ENCODE measurements at regions not wholly inside any gene's neighbourhood (a gene's known extent, or its start where the extent isn't known, plus 50 kb on each side); places are given as distances from the start of the nearest gene placed in this dataset.
A peak's percentile ranks its signal among the peaks of the same experiment; 100 is the strongest.

- no peak overlapping the region for H3K4me3 ChIP-seq (ENCODE audit: low read depth, low read length)
- H3K27ac ChIP-seq, result no peak overlapping the region
- H3K27me3 ChIP-seq (ENCODE audit: control insufficient read depth, insufficient read depth, low read length), result no peaks in the 10 kb centered on the region
- H2AFZ ChIP-seq, result no peak overlapping the region
- H3K4me1 ChIP-seq, result no peaks in the 10 kb centered on the region
- TF ChIP-seq CTCF (IDR thresholded peaks at IDR 0.05), result no peak
- no peaks in the 10 kb centered on the region for H3K36me3 ChIP-seq (ENCODE audit: control insufficient read depth, insufficient read depth, low read length)
- no peak overlapping the region for H3K4me2 ChIP-seq (ENCODE audit: low read length)
- H3K9ac ChIP-seq, result no peak overlapping the region
- no peaks in the 10 kb centered on the region for H3K79me2 ChIP-seq
- no peaks in the 10 kb centered on the region for H3K9me3 ChIP-seq (ENCODE audit: control insufficient read depth, low read length)
Measured at GRCh38 chr11:69904161-69904973, 85.2 kb upstream of the FGF3 start.

- Histone ChIP-seq H3K4me3 (ENCODE audit: low read depth, low read length) (no peak overlapping the region), H3K36me3 (ENCODE audit: control insufficient read depth, insufficient read depth, low read length) (no peaks in the 10 kb centered on the region), H2AFZ (peak overlapping the region; percentile 46), H3K27me3 (ENCODE audit: control insufficient read depth, insufficient read depth, low read length) (no peaks in the 10 kb centered on the region), H3K79me2 (no peaks in the 10 kb centered on the region), H3K9me3 (ENCODE audit: control insufficient read depth, low read length) (no peaks in the 10 kb centered on the region), H3K4me2 (ENCODE audit: low read length) (no peak overlapping the region), H3K4me1 (no peaks in the 10 kb centered on the region), H3K9ac (no peak overlapping the region), H3K27ac (no peak overlapping the region)
- TF ChIP-seq CTCF (IDR thresholded peaks at IDR 0.05), result no peak
Measured at GRCh38 chr11:69904974-69905535, 85.8 kb upstream of the FGF3 start.

GRCh38 chr11:69905611-69906452 is 86.6 kb upstream of the FGF3 start:
- Histone ChIP-seq H3K4me1 (peaks cover 2% of the 10 kb centered on the region), H3K4me3 (ENCODE audit: low read depth, low read length) (no peak overlapping the region), H3K9me3 (ENCODE audit: control insufficient read depth, low read length) (no peaks in the 10 kb centered on the region), H3K36me3 (ENCODE audit: control insufficient read depth, insufficient read depth, low read length) (no peaks in the 10 kb centered on the region), H3K9ac (no peak overlapping the region), H2AFZ (no peak overlapping the region), H3K27ac (no peak overlapping the region), H3K4me2 (ENCODE audit: low read length) (no peak overlapping the region), H3K27me3 (ENCODE audit: control insufficient read depth, insufficient read depth, low read length) (no peaks in the 10 kb centered on the region), H3K79me2 (no peaks in the 10 kb centered on the region)
- TF ChIP-seq CTCF (IDR thresholded peaks at IDR 0.05), result no peak

- TF ChIP-seq CTCF (IDR thresholded peaks at IDR 0.05), result no peak
- no peak overlapping the region for H3K27ac ChIP-seq
- H3K27me3 ChIP-seq (ENCODE audit: control insufficient read depth, insufficient read depth, low read length), result no peaks in the 10 kb centered on the region
Measured at GRCh38 chr11:69906453-69906907, 87.3 kb upstream of the FGF3 start.

More at GRCh38 chr11:69906453-69906907, 87.3 kb upstream of the FGF3 start:
- Histone ChIP-seq H3K4me2 (ENCODE audit: low read length) (no peak overlapping the region), H2AFZ (no peak overlapping the region), H3K4me1 (peaks cover 4% of the 10 kb centered on the region), H3K36me3 (ENCODE audit: control insufficient read depth, insufficient read depth, low read length) (no peaks in the 10 kb centered on the region), H3K9me3 (ENCODE audit: control insufficient read depth, low read length) (no peaks in the 10 kb centered on the region), H3K79me2 (no peaks in the 10 kb centered on the region), H3K4me3 (ENCODE audit: low read depth, low read length) (no peak overlapping the region), H3K9ac (no peak overlapping the region)

All from parathyroid adenoma (tissue), 2 donors.